Neural cell (in vitro differentiated cells): ENCODE measurements at regions not wholly inside any gene's neighbourhood (a gene's known extent, or its start where the extent isn't known, plus 50 kb on each side); places are given as distances from the start of the nearest gene placed in this dataset.

ENCODE experiments used
- H2AFZ ChIP-seq: fragments of 200-600, 300-800 bp; sonication (generic), shearing (Covaris generic); 2 replicates; pipeline ENCODE4 v1.6.0; 2014; ENCODE audit warnings: low read depth, mild to moderate bottlenecking, antibody characterized with exemption, low read length, moderate library complexity
- H3F3A ChIP-seq: fragments of 200-600 bp; shearing (Covaris generic); 2 replicates; pipeline ENCODE4 v1.6.1; 2016; ENCODE audit warnings: mild to moderate bottlenecking, moderate library complexity, mixed read lengths, antibody characterized with exemption, low read length; ENCODE audit not compliant: insufficient read depth, poor library complexity, severe bottlenecking
- H3K27ac ChIP-seq: fragments of 200-600, 300-800 bp; sonication (generic), shearing (Covaris generic); 2 replicates; pipeline ENCODE4 v1.5.1; 2014; ENCODE audit warnings: mild to moderate bottlenecking, low read length, moderate library complexity
- H3K27me3 ChIP-seq: fragments of 300-800, 200-600 bp; sonication (generic), shearing (Covaris generic); 2 replicates; pipeline ENCODE4 v1.6.0; 2014; ENCODE audit warnings: mild to moderate bottlenecking, low read depth, low read length, moderate library complexity; ENCODE audit not compliant: insufficient read depth
- H3K36me3 ChIP-seq: fragments of 300-800, 200-600 bp; sonication (generic), shearing (Covaris generic); 2 replicates; pipeline ENCODE4 v1.5.1; 2014; ENCODE audit warnings: mild to moderate bottlenecking, antibody characterized with exemption, low read length, moderate library complexity; ENCODE audit not compliant: insufficient read depth
- H3K4me2 ChIP-seq: fragments of 300-800, 200-600 bp; sonication (generic), shearing (Covaris generic); 2 replicates; pipeline ENCODE4 v1.6.0; 2014; ENCODE audit warnings: mild to moderate bottlenecking, low read length
- H3K4me3 ChIP-seq: fragments of 300-800, 200-600 bp; sonication (generic), shearing (Covaris generic); 2 replicates; pipeline ENCODE4 v1.5.1; 2014; ENCODE audit warnings: mild to moderate bottlenecking, low read length, moderate library complexity
- H3K79me2 ChIP-seq: fragments of 200-600 bp; shearing (Covaris generic); replicated peaks from 2 replicates; pipeline ENCODE4 v1.6.0; 2014; ENCODE audit warnings: mild to moderate bottlenecking, low read length, moderate library complexity; ENCODE audit not compliant: insufficient read depth
- H3K9ac ChIP-seq: fragments of 300-800, 200-600 bp; sonication (generic), shearing (Covaris generic); 2 replicates; pipeline ENCODE4 v1.6.1; 2016; ENCODE audit warnings: mild to moderate bottlenecking, low read length, mixed read lengths
- H3K9me2 ChIP-seq: fragments of 200-600 bp; shearing (Covaris generic); 2 replicates; pipeline ENCODE4 v1.6.1; 2016; ENCODE audit warnings: mild to moderate bottlenecking, low read length, mixed read lengths; ENCODE audit not compliant: insufficient read depth
- H3K9me3 ChIP-seq: fragments of 200-600, 300-800 bp; sonication (generic), shearing (Covaris generic); 2 replicates; pipeline ENCODE4 v1.6.1; 2016; ENCODE audit warnings: mild to moderate bottlenecking, mixed run types, low read length, moderate library complexity, mixed read lengths
- H4K20me1 ChIP-seq: fragments of 200-600 bp; shearing (Covaris generic); 2 replicates; pipeline ENCODE4 v1.6.1; 2016; ENCODE audit warnings: mild to moderate bottlenecking, mixed run types; ENCODE audit not compliant: insufficient read depth
- EP300 ChIP-seq: fragments of 450-650 bp; conservative IDR thresholded peaks from 2 replicates; pipeline ENCODE4 v1.6.1; 2014; ENCODE audit warnings: antibody characterized with exemption, mild to moderate bottlenecking, moderate library complexity; ENCODE audit not compliant: poor library complexity, severe bottlenecking
- EZH2 ChIP-seq: fragments of 200-600, 300-800 bp; shearing (Covaris generic), sonication (generic); IDR thresholded peaks from 2 replicates; pipeline ENCODE4 v1.6.1; 2014; ENCODE audit warnings: antibody characterized with exemption, low read length, borderline replicate concordance, mild to moderate bottlenecking; ENCODE audit not compliant: insufficient read depth, poor library complexity, severe bottlenecking
- MXI1 ChIP-seq: fragments of 450-650 bp; conservative IDR thresholded peaks from 2 replicates; pipeline ENCODE4 v1.6.1; 2014; ENCODE audit warnings: antibody characterized with exemption, mild to moderate bottlenecking; ENCODE audit not compliant: poor library complexity, severe bottlenecking
- POLR2AphosphoS5 ChIP-seq: IDR thresholded peaks from 2 replicates; pipeline ENCODE4 v1.6.1; 2012
- RAD21 ChIP-seq: fragments of 450-650 bp; conservative IDR thresholded peaks from 2 replicates; pipeline ENCODE4 v1.6.1; 2014; ENCODE audit warnings: antibody characterized with exemption, mild to moderate bottlenecking, moderate library complexity
- SMC3 ChIP-seq: fragments of 450-650 bp; conservative IDR thresholded peaks from 2 replicates; pipeline ENCODE4 v1.6.1; 2014; ENCODE audit warnings: antibody characterized with exemption, mild to moderate bottlenecking, moderate library complexity; ENCODE audit not compliant: poor library complexity
- TAF1 ChIP-seq: IDR thresholded peaks from 2 replicates; pipeline ENCODE4 v1.6.1; 2012; ENCODE audit warnings: low read depth
- TF ChIP-seq, protein P1 (sequence below): fragments of 450-650 bp; IDR thresholded peaks from 2 replicates; pipeline ENCODE4 v1.5.1; 2014; ENCODE audit warnings: antibody characterized with exemption, mild to moderate bottlenecking, moderate library complexity; ENCODE audit not compliant: poor library complexity, severe bottlenecking
- TF ChIP-seq, protein P2 (sequence below): IDR thresholded peaks from 2 replicates; pipeline ENCODE4 v1.6.1; 2012; ENCODE audit warnings: borderline replicate concordance

DNA sequence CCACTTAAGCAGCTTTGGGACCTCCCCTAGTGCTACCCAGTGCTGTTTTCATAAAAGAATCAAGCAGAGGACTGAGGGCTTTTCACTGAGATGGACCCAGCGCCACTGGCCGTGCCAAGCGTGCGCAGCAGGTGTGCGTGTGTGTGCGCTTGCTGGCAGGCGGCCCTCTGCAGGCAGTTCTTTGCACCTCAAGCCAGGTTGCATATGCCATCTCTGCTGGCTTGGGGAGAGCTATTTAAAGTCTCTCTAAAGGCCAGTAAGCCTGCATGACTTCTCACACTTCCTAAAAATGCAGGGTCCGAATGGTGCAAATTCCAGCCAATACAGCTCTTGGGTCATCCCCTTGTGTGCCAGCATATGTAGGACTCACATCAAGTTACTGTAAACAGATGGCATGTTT, 255.5 kb downstream of the RNF152 start:
- Histone ChIP-seq H3K79me2 (no peaks in the 10 kb centered on the region), H3K27me3 (no peaks in the 10 kb centered on the region), H3K36me3 (no peaks in the 10 kb centered on the region), H3K4me2 (no peak overlapping the region), H2AFZ (no peak overlapping the region), H3K9ac (no peak overlapping the region), H3F3A (no peaks in the 10 kb centered on the region), H3K27ac (no peak overlapping the region), H3K9me3 (no peaks in the 10 kb centered on the region), H4K20me1 (no peaks in the 10 kb centered on the region), H3K4me3 (no peak overlapping the region), H3K9me2 (no peaks in the 10 kb centered on the region)
- no peak for TF ChIP-seq EZH2
- no peak for TF ChIP-seq TAF1
- TF ChIP-seq EP300, result no peak
- TF ChIP-seq RAD21, result no peak
- TF ChIP-seq, protein P1, sequence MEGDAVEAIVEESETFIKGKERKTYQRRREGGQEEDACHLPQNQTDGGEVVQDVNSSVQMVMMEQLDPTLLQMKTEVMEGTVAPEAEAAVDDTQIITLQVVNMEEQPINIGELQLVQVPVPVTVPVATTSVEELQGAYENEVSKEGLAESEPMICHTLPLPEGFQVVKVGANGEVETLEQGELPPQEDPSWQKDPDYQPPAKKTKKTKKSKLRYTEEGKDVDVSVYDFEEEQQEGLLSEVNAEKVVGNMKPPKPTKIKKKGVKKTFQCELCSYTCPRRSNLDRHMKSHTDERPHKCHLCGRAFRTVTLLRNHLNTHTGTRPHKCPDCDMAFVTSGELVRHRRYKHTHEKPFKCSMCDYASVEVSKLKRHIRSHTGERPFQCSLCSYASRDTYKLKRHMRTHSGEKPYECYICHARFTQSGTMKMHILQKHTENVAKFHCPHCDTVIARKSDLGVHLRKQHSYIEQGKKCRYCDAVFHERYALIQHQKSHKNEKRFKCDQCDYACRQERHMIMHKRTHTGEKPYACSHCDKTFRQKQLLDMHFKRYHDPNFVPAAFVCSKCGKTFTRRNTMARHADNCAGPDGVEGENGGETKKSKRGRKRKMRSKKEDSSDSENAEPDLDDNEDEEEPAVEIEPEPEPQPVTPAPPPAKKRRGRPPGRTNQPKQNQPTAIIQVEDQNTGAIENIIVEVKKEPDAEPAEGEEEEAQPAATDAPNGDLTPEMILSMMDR, result no peak
- TF ChIP-seq, protein P2, sequence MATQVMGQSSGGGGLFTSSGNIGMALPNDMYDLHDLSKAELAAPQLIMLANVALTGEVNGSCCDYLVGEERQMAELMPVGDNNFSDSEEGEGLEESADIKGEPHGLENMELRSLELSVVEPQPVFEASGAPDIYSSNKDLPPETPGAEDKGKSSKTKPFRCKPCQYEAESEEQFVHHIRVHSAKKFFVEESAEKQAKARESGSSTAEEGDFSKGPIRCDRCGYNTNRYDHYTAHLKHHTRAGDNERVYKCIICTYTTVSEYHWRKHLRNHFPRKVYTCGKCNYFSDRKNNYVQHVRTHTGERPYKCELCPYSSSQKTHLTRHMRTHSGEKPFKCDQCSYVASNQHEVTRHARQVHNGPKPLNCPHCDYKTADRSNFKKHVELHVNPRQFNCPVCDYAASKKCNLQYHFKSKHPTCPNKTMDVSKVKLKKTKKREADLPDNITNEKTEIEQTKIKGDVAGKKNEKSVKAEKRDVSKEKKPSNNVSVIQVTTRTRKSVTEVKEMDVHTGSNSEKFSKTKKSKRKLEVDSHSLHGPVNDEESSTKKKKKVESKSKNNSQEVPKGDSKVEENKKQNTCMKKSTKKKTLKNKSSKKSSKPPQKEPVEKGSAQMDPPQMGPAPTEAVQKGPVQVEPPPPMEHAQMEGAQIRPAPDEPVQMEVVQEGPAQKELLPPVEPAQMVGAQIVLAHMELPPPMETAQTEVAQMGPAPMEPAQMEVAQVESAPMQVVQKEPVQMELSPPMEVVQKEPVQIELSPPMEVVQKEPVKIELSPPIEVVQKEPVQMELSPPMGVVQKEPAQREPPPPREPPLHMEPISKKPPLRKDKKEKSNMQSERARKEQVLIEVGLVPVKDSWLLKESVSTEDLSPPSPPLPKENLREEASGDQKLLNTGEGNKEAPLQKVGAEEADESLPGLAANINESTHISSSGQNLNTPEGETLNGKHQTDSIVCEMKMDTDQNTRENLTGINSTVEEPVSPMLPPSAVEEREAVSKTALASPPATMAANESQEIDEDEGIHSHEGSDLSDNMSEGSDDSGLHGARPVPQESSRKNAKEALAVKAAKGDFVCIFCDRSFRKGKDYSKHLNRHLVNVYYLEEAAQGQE, result no peak
- no peak for TF ChIP-seq MXI1
- TF ChIP-seq SMC3, result no peak
- TF ChIP-seq POLR2AphosphoS5, result no peak

DNA sequence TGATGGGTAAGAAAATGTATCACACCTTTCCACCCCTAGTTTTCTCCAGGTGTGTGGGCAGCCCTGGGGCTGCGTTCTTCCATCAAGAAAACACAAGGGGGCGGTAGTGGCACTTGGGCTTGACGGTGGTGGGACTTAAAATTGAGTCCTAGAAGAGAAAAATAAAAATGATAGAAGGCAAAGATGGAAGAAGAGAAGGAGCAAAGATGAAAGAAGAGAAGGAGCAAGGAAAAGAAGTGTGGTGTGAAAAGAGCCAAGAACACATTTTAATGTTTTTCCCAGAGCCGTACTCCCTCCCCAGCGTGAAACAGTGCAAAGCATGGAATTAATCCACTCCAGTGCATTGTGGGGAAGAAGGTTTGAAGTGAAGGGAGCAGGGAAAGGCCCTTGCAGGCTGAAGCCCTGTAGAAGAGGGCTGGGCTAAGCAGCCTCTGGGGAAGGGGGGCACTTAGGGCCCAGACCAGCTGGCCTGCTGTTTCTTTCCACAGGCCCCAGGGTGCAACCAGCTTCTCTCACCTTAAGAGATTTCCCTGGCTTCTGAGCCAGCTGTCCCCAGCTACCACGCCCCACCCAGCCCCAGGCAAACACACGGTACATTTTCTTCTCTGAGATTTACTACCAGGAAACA, 256.8 kb downstream of the RNF152 start:
- Histone ChIP-seq H3K36me3 (no peaks in the 10 kb centered on the region), H3F3A (no peaks in the 10 kb centered on the region), H3K9me2 (no peaks in the 10 kb centered on the region), H3K4me2 (no peak overlapping the region), H4K20me1 (no peaks in the 10 kb centered on the region), H2AFZ (no peak overlapping the region), H3K4me3 (no peak overlapping the region), H3K27me3 (no peaks in the 10 kb centered on the region), H3K79me2 (no peaks in the 10 kb centered on the region), H3K9me3 (no peaks in the 10 kb centered on the region), H3K27ac (no peak overlapping the region), H3K9ac (no peak overlapping the region)
- TF ChIP-seq EZH2, result no peak
- TF ChIP-seq POLR2AphosphoS5, result no peak
- no peak for TF ChIP-seq MXI1
- TF ChIP-seq, protein P1, result peak; percentile 77
- TF ChIP-seq RAD21, result peak; percentile 82
- TF ChIP-seq EP300, result no peak
- TF ChIP-seq, protein P2, result no peak
- peak; percentile 88 for TF ChIP-seq SMC3
- no peak for TF ChIP-seq TAF1
